Caco-2 (cell line): ENCODE measurements at regions not wholly inside any gene's neighbourhood (a gene's known extent, or its start where the extent isn't known, plus 50 kb on each side); places are given as distances from the start of the nearest gene placed in this dataset.

Source experiments
- BruUV-seq: library from RNA; stranded (reverse); fragments of 400-500 nt; replicated peaks from 2 replicates; lab custom pipeline; 2021; lab: Mats Ljungman, UMichigan
- CTCF ChIA-PET: fragments of 300-600 bp; sonication (Branson Sonifier 250); formaldehyde crosslinking; loops from one replicate; lab custom pipeline; 2022; ENCODE audit warnings: antibody characterized with exemption; lab: Charles Lee
- POLR2A ChIA-PET: fragments of 300-600 bp; sonication (Branson Sonifier 250); formaldehyde crosslinking; loops from one replicate; lab custom pipeline; 2022; ENCODE audit warnings: antibody characterized with exemption; lab: Charles Lee
- DNase-seq, 2 experiments: peaks; one replicate each; pipeline versions ENCODE4 v3.0.0 to v3.0.0-alpha.2; 2020 to 2022
- H3K27me3 ChIP-seq: replicated peaks from 2 replicates; pipeline ENCODE4 v1.6.0; 2011; ENCODE audit warnings: low read length; ENCODE audit not compliant: control insufficient read depth, insufficient read depth
- H3K36me3 ChIP-seq: 2 replicates; pipeline ENCODE4 v1.5.1; 2011; ENCODE audit warnings: low read length; ENCODE audit not compliant: control insufficient read depth, insufficient read depth
- H3K4me1 ChIP-seq: fragments of 250-450 bp; sonication (Bioruptor Pico); 2 replicates; pipeline ENCODE4 v1.5.1; 2020; ENCODE audit warnings: mild to moderate bottlenecking
- H3K4me3 ChIP-seq: 2 replicates; pipeline ENCODE4 v1.5.1; 2011; ENCODE audit warnings: low read depth, mild to moderate bottlenecking, control low read depth, low read length
- H3K9me3 ChIP-seq: fragments of 250-450 bp; sonication (Bioruptor Pico); 2 replicates; pipeline ENCODE4 v1.5.1; 2020; ENCODE audit warnings: mild to moderate bottlenecking, moderate library complexity
- H3K27ac Mint-ChIP-seq: one replicate; pipeline ENCODE4 v1.8.0; 2022; ENCODE audit warnings: mixed read lengths; ENCODE audit not compliant: unreplicated experiment
- H3K27me3 Mint-ChIP-seq: one replicate; pipeline ENCODE4 v1.8.0; 2022; ENCODE audit warnings: mixed read lengths; ENCODE audit not compliant: insufficient read depth, unreplicated experiment
- H3K36me3 Mint-ChIP-seq: one replicate; pipeline ENCODE4 v1.8.0; 2022; ENCODE audit warnings: mild to moderate bottlenecking, mixed read lengths; ENCODE audit not compliant: insufficient read depth, unreplicated experiment
- H3K4me1 Mint-ChIP-seq: one replicate; pipeline ENCODE4 v1.8.0; 2022; ENCODE audit warnings: low read depth, mixed read lengths; ENCODE audit not compliant: unreplicated experiment
- H3K4me3 Mint-ChIP-seq: one replicate; pipeline ENCODE4 v1.8.0; 2022; ENCODE audit warnings: mild to moderate bottlenecking, moderate library complexity, mixed read lengths; ENCODE audit not compliant: unreplicated experiment
- H3K9me3 Mint-ChIP-seq: one replicate; pipeline ENCODE4 v1.8.0; 2022; ENCODE audit warnings: mixed read lengths; ENCODE audit not compliant: unreplicated experiment
- intact Hi-C: fragments of 100-400 bp; cut with micrococcal nuclease; formaldehyde crosslinking; loops from one replicate; pipeline ENCODE4 v1.10.0; 2022; ENCODE audit not compliant: unreplicated experiment
- TF ChIP-seq, protein P1 (sequence below), 2 experiments: fragments of 200-600 bp in 1 of 2; IDR thresholded peaks; 1 replicate in 1 of 2; 2 replicates in 1 of 2; pipeline versions ENCODE4 v1.5.1 to v1.8.0; 2011 to 2022; ENCODE audit warnings: antibody characterized with exemption in 1 of 2, control low read depth in 1 of 2, inconsistent platforms in 1 of 2, low read depth in 1 of 2, low read length in 1 of 2, mild to moderate bottlenecking in 1 of 2, moderate library complexity in 1 of 2; ENCODE audit not compliant: insufficient read depth in 1 of 2, severe bottlenecking in 1 of 2, unreplicated experiment in 1 of 2

DNA sequence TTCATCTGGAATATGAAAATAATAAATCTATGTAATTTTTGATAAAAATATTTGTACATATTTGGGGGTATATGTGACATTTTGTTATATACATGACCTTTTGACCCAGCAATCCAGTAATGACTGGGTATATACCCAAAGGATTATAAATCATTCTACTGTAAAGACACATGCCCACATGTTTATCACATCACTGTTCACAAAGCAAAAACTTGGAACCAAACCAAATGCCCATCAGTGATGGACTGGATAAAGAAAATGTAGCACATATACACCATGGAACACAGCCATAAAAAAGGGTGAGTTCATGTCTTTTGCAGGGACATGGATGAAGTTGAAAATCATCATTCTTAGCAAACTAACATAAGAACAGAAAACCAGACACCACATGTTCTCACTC lies 472.1 kb upstream of the DDX18 start:
- Histone ChIP-seq H3K4me3 (no peak overlapping the region), H3K27me3 (no peaks in the 10 kb centered on the region), H3K4me1 (no peaks in the 10 kb centered on the region), H3K9me3 (no peaks in the 10 kb centered on the region), H3K36me3 (no peaks in the 10 kb centered on the region)
- no peaks in the 10 kb centered on the region for H3K4me1 Mint-ChIP-seq
- ChIA-PET CTCF (no interaction called here), POLR2A (no interaction called here)
- intact Hi-C loops, result no loop called here
- no peaks in the 10 kb centered on the region for H3K27me3 Mint-ChIP-seq
- no peaks in the 10 kb centered on the region for H3K9me3 Mint-ChIP-seq
- no TSS peak for BruUV-seq
- H3K27ac Mint-ChIP-seq, result no peak overlapping the region
- no peak overlapping the region for H3K4me3 Mint-ChIP-seq
- no peaks in the 10 kb centered on the region for H3K36me3 Mint-ChIP-seq
- TF ChIP-seq, protein P1, sequence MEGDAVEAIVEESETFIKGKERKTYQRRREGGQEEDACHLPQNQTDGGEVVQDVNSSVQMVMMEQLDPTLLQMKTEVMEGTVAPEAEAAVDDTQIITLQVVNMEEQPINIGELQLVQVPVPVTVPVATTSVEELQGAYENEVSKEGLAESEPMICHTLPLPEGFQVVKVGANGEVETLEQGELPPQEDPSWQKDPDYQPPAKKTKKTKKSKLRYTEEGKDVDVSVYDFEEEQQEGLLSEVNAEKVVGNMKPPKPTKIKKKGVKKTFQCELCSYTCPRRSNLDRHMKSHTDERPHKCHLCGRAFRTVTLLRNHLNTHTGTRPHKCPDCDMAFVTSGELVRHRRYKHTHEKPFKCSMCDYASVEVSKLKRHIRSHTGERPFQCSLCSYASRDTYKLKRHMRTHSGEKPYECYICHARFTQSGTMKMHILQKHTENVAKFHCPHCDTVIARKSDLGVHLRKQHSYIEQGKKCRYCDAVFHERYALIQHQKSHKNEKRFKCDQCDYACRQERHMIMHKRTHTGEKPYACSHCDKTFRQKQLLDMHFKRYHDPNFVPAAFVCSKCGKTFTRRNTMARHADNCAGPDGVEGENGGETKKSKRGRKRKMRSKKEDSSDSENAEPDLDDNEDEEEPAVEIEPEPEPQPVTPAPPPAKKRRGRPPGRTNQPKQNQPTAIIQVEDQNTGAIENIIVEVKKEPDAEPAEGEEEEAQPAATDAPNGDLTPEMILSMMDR (IDR thresholded peaks at IDR 0.05; ENCODE audit: insufficient read depth in 1 of 2, low read depth in 1 of 2, low read length in 1 of 2, severe bottlenecking in 1 of 2, unreplicated experiment in 1 of 2), result no peak
- DNase-seq, result no peak

GRCh38 chr2:117349687-117350086 lies 464.8 kb upstream of the DDX18 start:
- Histone ChIP-seq H3K36me3 (no peaks in the 10 kb centered on the region), H3K4me1 (no peaks in the 10 kb centered on the region), H3K9me3 (no peaks in the 10 kb centered on the region; the same call in 1 of the 2 replicates), H3K27me3 (no peaks in the 10 kb centered on the region), H3K4me3 (no peak overlapping the region)
- no TSS peak for BruUV-seq
- H3K4me1 Mint-ChIP-seq, result peaks cover 7% of the 10 kb centered on the region
- POLR2A ChIA-PET, result no interaction called here
- TF ChIP-seq, protein P1 (IDR thresholded peaks at IDR 0.05; ENCODE audit: insufficient read depth in 1 of 2, low read depth in 1 of 2, low read length in 1 of 2, severe bottlenecking in 1 of 2, unreplicated experiment in 1 of 2), result no peak
- intact Hi-C loops, result no loop called here
- no peaks in the 10 kb centered on the region for H3K27me3 Mint-ChIP-seq
- no peaks in the 10 kb centered on the region for H3K9me3 Mint-ChIP-seq
- CTCF ChIA-PET, result no interaction called here
- no peak for DNase-seq
- H3K27ac Mint-ChIP-seq, result no peak overlapping the region
- no peak overlapping the region for H3K4me3 Mint-ChIP-seq
- no peaks in the 10 kb centered on the region for H3K36me3 Mint-ChIP-seq

DNA sequence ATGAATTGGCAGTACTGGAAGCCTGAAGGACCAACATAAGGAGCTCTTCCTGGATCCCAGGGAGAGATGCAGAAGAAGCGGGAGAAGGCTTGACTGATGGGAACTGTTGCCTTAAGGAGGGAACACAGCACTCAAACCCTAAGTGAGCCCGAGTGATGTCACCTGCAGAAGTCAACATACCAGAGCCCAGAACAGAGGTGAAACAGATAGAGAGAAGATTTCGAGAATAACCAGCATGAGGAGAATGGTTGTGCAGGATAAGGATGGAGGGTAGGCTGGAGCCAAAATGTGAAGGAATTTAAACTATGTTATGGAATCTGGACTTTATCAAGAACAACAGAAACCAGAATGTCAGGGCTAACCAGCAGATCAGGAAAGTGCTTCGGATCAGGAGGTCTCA lies 463.1 kb upstream of the DDX18 start:
- H3K4me1 Mint-ChIP-seq, result peaks cover 7% of the 10 kb centered on the region
- intact Hi-C loops, result no loop called here
- H3K4me1 ChIP-seq, result no peaks in the 10 kb centered on the region
- no peaks in the 10 kb centered on the region; the same call in 1 of the 2 replicates for H3K9me3 ChIP-seq
- no peak overlapping the region for H3K27ac Mint-ChIP-seq
- DNase-seq, result no peak
- ChIA-PET CTCF (no interaction called here), POLR2A (no interaction called here)
- no peaks in the 10 kb centered on the region for H3K27me3 Mint-ChIP-seq
- H3K4me3 ChIP-seq, result no peak overlapping the region
- no peak overlapping the region for H3K4me3 Mint-ChIP-seq
- H3K27me3 ChIP-seq, result no peaks in the 10 kb centered on the region; the same call in 1 of the 2 replicates
- no peaks in the 10 kb centered on the region for H3K9me3 Mint-ChIP-seq
- H3K36me3 Mint-ChIP-seq, result no peaks in the 10 kb centered on the region
- BruUV-seq, result no TSS peak
- TF ChIP-seq, protein P1 (IDR thresholded peaks at IDR 0.05; ENCODE audit: insufficient read depth in 1 of 2, low read depth in 1 of 2, low read length in 1 of 2, severe bottlenecking in 1 of 2, unreplicated experiment in 1 of 2), result no peak
- no peaks in the 10 kb centered on the region for H3K36me3 ChIP-seq
